Uterus (tissue), 2 donors: ENCODE measurements at regions not wholly inside any gene's neighbourhood (a gene's known extent, or its start where the extent isn't known, plus 50 kb on each side); places are given as distances from the start of the nearest gene placed in this dataset.

Experiments used
- CTCF ChIP-seq, 4 experiments: fragments of 200-600 bp in 2 of 4; fragments of 450-650 bp in 2 of 4; sonication (generic) in 2 of 4; IDR thresholded peaks; one replicate each; pipeline ENCODE4 v1.5.1; 2016 to 2019; ENCODE audit warnings: antibody characterized with exemption in 4 of 4, mild to moderate bottlenecking in 2 of 4, moderate library complexity in 1 of 4
- POLR2A ChIP-seq, 2 donors: fragments of 450-650 bp; IDR thresholded peaks; one replicate each; pipeline ENCODE4 v1.6.1; 2016; ENCODE audit warnings: antibody characterized with exemption in 2 of 2, mild to moderate bottlenecking in 1 of 2, moderate library complexity in 1 of 2

- TF ChIP-seq POLR2A (IDR thresholded peaks at IDR 0.05) (no peak), CTCF (IDR thresholded peaks at IDR 0.05) (no peak)
Measured at GRCh38 chrX:42952621-42953020, 174.7 kb upstream of the PPP1R2C start.
